IPS DF 6.9 (cell line): ENCODE measurements at regions not wholly inside any gene's neighbourhood (a gene's known extent, or its start where the extent isn't known, plus 50 kb on each side); places are given as distances from the start of the nearest gene placed in this dataset.

Source experiments
- DNase-seq: peaks from one replicate; pipeline ENCODE4 v3.0.0-alpha.2; 2013; ENCODE audit warnings: low read depth, low spot score
- H3K27ac ChIP-seq: one replicate; pipeline ENCODE4 v1.5.1; 2013; ENCODE audit warnings: low read length, control low read depth
- H3K27me3 ChIP-seq: 2 replicates; pipeline ENCODE4 v1.6.1; 2013; ENCODE audit warnings: mild to moderate bottlenecking, low read length; ENCODE audit not compliant: control insufficient read depth, insufficient read depth
- H3K36me3 ChIP-seq: 2 replicates; pipeline ENCODE4 v1.6.1; 2013; ENCODE audit warnings: low read length; ENCODE audit not compliant: control insufficient read depth, insufficient read depth
- H3K4me1 ChIP-seq: 2 replicates; pipeline ENCODE4 v1.6.1; 2013; ENCODE audit warnings: low read length; ENCODE audit not compliant: control insufficient read depth, insufficient read depth
- H3K4me3 ChIP-seq: 2 replicates; pipeline ENCODE4 v1.5.1; 2013; ENCODE audit warnings: mild to moderate bottlenecking, low read length
- H3K9me3 ChIP-seq: 2 replicates; pipeline ENCODE4 v1.6.1; 2013; ENCODE audit warnings: low read length, inconsistent platforms; ENCODE audit not compliant: control insufficient read depth, insufficient read depth
- WGBS: extraction: QIAGEN DNeasy Blood & Tissue Kit; methylation state at CpG from one replicate; pipeline ENCODE4 v1.1.7; 2013; ENCODE audit warnings: mixed read lengths, missing lambda C conversion rate; ENCODE audit not compliant: insufficient read length, insufficient coverage; 5-methylcytosine and 5-hydroxymethylcytosine counted together

GRCh38 chr14:61965030-61965745 is 203.0 kb downstream of the SNAPC1 start:
- no peak for DNase-seq
- Histone ChIP-seq H3K36me3 (no peaks in the 10 kb centered on the region), H3K9me3 (no peaks in the 10 kb centered on the region), H3K4me3 (no peak overlapping the region), H3K27ac (no peak overlapping the region), H3K27me3 (no peaks in the 10 kb centered on the region), H3K4me1 (no peaks in the 10 kb centered on the region)
- no CpG with 5 or more reads among the region's 2 CpGs for WGBS

- Histone ChIP-seq H3K4me3 (no peak overlapping the region), H3K27me3 (no peaks in the 10 kb centered on the region), H3K36me3 (no peaks in the 10 kb centered on the region), H3K9me3 (no peaks in the 10 kb centered on the region), H3K27ac (no peak overlapping the region), H3K4me1 (no peaks in the 10 kb centered on the region)
- no peak for DNase-seq
- WGBS, result no CpG with 5 or more reads among the region's 2 CpGs
Observed at GRCh38 chr14:61968207-61968606, 206.0 kb downstream of the SNAPC1 start.

- Histone ChIP-seq H3K36me3 (no peaks in the 10 kb centered on the region), H3K9me3 (no peaks in the 10 kb centered on the region), H3K4me1 (no peaks in the 10 kb centered on the region), H3K27me3 (no peaks in the 10 kb centered on the region), H3K4me3 (no peak overlapping the region), H3K27ac (no peak overlapping the region)
- no CpG with 5 or more reads among the region's 3 CpGs for WGBS
- DNase-seq, result no peak
Observed at GRCh38 chr14:61972711-61973110, 210.5 kb downstream of the SNAPC1 start.

- no peaks in the 10 kb centered on the region for H3K27me3 ChIP-seq
- no CpG with 5 or more reads among the region's 5 CpGs for WGBS
- no peaks in the 10 kb centered on the region for H3K9me3 ChIP-seq
- no peak overlapping the region for H3K4me3 ChIP-seq
- H3K36me3 ChIP-seq, result no peaks in the 10 kb centered on the region
- DNase-seq, result no peak
- no peaks in the 10 kb centered on the region for H3K4me1 ChIP-seq
- H3K27ac ChIP-seq, result no peak overlapping the region
Observed at GRCh38 chr14:61973981-61974380, 211.8 kb downstream of the SNAPC1 start.

DNA sequence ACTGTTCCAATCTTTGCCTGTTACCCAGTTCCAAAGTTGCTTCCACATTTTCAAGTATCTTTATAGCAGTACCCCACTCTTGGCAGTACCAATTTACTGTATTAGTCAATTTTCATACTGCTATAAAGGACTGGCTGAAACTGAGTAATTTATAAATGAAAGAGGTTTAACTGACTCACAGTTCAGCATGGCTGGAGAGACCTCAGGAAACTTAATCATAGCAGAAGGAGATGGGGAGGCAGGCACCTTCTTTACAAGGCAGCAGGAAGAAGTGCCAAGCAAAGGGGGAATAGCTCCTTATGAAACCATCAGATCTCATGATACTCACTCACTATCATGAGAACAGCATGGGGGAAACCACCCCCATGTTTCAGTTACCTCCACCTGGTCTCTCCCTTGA is 215.0 kb downstream of the SNAPC1 start:
- Histone ChIP-seq H3K4me3 (no peak overlapping the region), H3K27ac (no peak overlapping the region), H3K27me3 (no peaks in the 10 kb centered on the region), H3K4me1 (no peaks in the 10 kb centered on the region), H3K36me3 (no peaks in the 10 kb centered on the region), H3K9me3 (no peaks in the 10 kb centered on the region)
- DNase-seq, result no peak

DNA sequence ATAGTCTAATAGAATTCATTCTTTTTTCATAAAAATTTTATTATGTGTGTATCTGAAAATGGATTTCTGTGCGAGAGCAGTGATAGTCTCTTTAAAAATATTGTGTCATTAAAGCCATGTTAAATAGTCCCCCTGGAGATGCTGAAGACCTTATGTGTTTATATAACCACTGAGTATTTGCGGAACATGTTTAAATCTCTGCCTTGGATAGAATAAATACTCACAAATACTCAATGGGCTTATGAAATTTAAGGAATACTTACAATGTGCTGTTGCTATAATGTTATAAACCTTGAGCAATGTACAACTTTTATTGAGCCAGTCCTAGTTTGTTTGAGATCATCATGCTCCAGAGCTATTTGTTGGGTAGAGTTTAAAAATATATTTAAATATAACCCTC is 226.0 kb downstream of the SNAPC1 start:
- WGBS, result no CpG with 5 or more reads among the region's 2 CpGs
- no peaks in the 10 kb centered on the region for H3K27me3 ChIP-seq

GRCh38 chr14:61992139-61992538 is 229.9 kb downstream of the SNAPC1 start:
- Histone ChIP-seq H3K4me3 (no peak overlapping the region), H3K27ac (no peak overlapping the region), H3K9me3 (no peaks in the 10 kb centered on the region), H3K27me3 (no peaks in the 10 kb centered on the region), H3K36me3 (no peaks in the 10 kb centered on the region), H3K4me1 (no peaks in the 10 kb centered on the region)
- WGBS, result no CpG with 5 or more reads among the region's 8 CpGs
- no peak for DNase-seq

More for the DNA sequence above, 226.0 kb downstream of the SNAPC1 start:
- no peak for DNase-seq
- H3K36me3 ChIP-seq, result no peaks in the 10 kb centered on the region
- H3K27ac ChIP-seq, result no peak overlapping the region
- H3K4me3 ChIP-seq, result no peak overlapping the region
- no peaks in the 10 kb centered on the region for H3K9me3 ChIP-seq
- no peaks in the 10 kb centered on the region for H3K4me1 ChIP-seq

DNA sequence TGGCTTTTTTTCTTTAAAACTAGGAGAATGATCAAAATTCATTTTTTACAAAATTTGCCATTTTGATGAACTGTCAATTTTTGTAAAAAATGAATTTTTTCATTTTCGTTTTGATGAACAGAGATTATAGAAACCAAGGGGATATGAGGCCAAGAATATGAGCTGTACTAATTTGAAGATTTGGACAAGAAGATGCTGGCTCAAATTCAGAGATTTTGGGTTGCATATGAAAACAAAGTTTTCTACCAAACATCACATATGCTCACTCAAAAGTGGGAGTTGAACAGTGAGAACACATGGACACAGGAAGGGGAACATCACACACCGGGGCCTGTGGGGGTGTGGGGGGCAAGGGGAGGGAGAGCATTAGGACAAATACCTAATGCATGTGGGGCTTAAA is 230.7 kb downstream of the SNAPC1 start:
- Histone ChIP-seq H3K27me3 (no peaks in the 10 kb centered on the region), H3K4me1 (no peaks in the 10 kb centered on the region), H3K4me3 (no peak overlapping the region), H3K36me3 (no peaks in the 10 kb centered on the region), H3K9me3 (no peaks in the 10 kb centered on the region), H3K27ac (no peak overlapping the region)
- no CpG with 5 or more reads among the region's 2 CpGs for WGBS
- no peak for DNase-seq

DNA sequence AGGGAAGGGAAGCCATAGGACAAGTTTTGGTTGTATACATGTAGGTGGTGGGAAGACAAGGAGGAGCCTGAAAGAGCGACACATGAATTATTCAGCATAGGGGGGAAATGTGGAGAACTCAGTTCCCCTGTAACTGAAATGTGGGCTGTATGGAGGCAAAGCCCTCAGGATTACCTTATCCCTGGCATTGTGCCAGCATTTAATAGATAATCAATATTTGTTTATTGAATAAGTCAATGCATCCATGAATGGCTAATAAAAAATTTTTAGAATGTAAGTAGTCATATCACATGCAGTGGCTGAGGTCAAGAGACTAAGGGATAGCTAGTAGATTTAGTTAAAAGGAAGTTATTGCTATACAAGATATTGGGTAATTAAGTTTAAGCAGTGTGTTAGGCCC is 232.4 kb downstream of the SNAPC1 start:
- no peaks in the 10 kb centered on the region for H3K4me1 ChIP-seq
- H3K9me3 ChIP-seq, result no peaks in the 10 kb centered on the region
- no peak overlapping the region for H3K27ac ChIP-seq
- DNase-seq, result no peak
- H3K36me3 ChIP-seq, result no peaks in the 10 kb centered on the region
- H3K27me3 ChIP-seq, result no peaks in the 10 kb centered on the region
- no peak overlapping the region for H3K4me3 ChIP-seq
- no CpG with 5 or more reads among the region's 1 CpG for WGBS

GRCh38 chr14:61996753-61997152 is 234.5 kb downstream of the SNAPC1 start:
- no peaks in the 10 kb centered on the region for H3K36me3 ChIP-seq
- H3K4me1 ChIP-seq, result no peaks in the 10 kb centered on the region
- WGBS, result no CpG with 5 or more reads among the region's 4 CpGs
- no peaks in the 10 kb centered on the region for H3K9me3 ChIP-seq
- H3K4me3 ChIP-seq, result no peak overlapping the region
- no peaks in the 10 kb centered on the region for H3K27me3 ChIP-seq
- DNase-seq, result no peak
- H3K27ac ChIP-seq, result no peak overlapping the region

GRCh38 chr14:61997161-61997560 is 234.9 kb downstream of the SNAPC1 start:
- H3K27me3 ChIP-seq, result no peaks in the 10 kb centered on the region
- H3K27ac ChIP-seq, result no peak overlapping the region
- no peaks in the 10 kb centered on the region for H3K36me3 ChIP-seq
- no peaks in the 10 kb centered on the region for H3K4me1 ChIP-seq
- no peak overlapping the region for H3K4me3 ChIP-seq
- no peaks in the 10 kb centered on the region for H3K9me3 ChIP-seq
- DNase-seq, result no peak
